Chondrocyte (in vitro differentiated cells): ENCODE measurements at regions not wholly inside any gene's neighbourhood (a gene's known extent, or its start where the extent isn't known, plus 50 kb on each side); places are given as distances from the start of the nearest gene placed in this dataset.

Experiments
- DNase-seq: peaks from one replicate; pipeline ENCODE4 v3.0.0; 2021; ENCODE audit warnings: mixed read lengths, low spot score
- H3K27ac Mint-ChIP-seq: one replicate; pipeline ENCODE4 v1.8.0; 2021; ENCODE audit warnings: mild to moderate bottlenecking, moderate library complexity, mixed read lengths; ENCODE audit not compliant: unreplicated experiment
- H3K27me3 Mint-ChIP-seq: 2 replicates; pipeline ENCODE4 v1.8.0; 2021; ENCODE audit warnings: low read depth, mixed read lengths
- H3K36me3 Mint-ChIP-seq: 2 replicates; pipeline ENCODE4 v1.8.0; 2021; ENCODE audit warnings: low read depth, mixed read lengths
- H3K4me1 Mint-ChIP-seq: 2 replicates; pipeline ENCODE4 v1.8.0; 2021; ENCODE audit warnings: low read depth, mild to moderate bottlenecking, mixed read lengths
- H3K4me3 Mint-ChIP-seq: one replicate; pipeline ENCODE4 v1.8.0; 2021; ENCODE audit warnings: mild to moderate bottlenecking, moderate library complexity, mixed read lengths; ENCODE audit not compliant: unreplicated experiment
- H3K9me3 Mint-ChIP-seq: 2 replicates; pipeline ENCODE4 v1.8.0; 2021; ENCODE audit warnings: low read depth, mixed read lengths
- TF ChIP-seq, protein P1 (sequence below): fragments of 200-600 bp; sonication (generic); IDR thresholded peaks from 2 replicates; pipeline ENCODE4 v1.5.0; 2021; ENCODE audit warnings: antibody characterized with exemption, mild to moderate bottlenecking, moderate library complexity

GRCh38 chr6:23630726-23631635 lies 495.0 kb upstream of the NRSN1 start:
- H3K27ac Mint-ChIP-seq, result no peak overlapping the region
- no peaks in the 10 kb centered on the region for H3K9me3 Mint-ChIP-seq
- H3K27me3 Mint-ChIP-seq, result no peaks in the 10 kb centered on the region
- DNase-seq, result no peak
- TF ChIP-seq, protein P1, sequence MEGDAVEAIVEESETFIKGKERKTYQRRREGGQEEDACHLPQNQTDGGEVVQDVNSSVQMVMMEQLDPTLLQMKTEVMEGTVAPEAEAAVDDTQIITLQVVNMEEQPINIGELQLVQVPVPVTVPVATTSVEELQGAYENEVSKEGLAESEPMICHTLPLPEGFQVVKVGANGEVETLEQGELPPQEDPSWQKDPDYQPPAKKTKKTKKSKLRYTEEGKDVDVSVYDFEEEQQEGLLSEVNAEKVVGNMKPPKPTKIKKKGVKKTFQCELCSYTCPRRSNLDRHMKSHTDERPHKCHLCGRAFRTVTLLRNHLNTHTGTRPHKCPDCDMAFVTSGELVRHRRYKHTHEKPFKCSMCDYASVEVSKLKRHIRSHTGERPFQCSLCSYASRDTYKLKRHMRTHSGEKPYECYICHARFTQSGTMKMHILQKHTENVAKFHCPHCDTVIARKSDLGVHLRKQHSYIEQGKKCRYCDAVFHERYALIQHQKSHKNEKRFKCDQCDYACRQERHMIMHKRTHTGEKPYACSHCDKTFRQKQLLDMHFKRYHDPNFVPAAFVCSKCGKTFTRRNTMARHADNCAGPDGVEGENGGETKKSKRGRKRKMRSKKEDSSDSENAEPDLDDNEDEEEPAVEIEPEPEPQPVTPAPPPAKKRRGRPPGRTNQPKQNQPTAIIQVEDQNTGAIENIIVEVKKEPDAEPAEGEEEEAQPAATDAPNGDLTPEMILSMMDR, result no peak
- no peaks in the 10 kb centered on the region for H3K36me3 Mint-ChIP-seq
- no peak overlapping the region for H3K4me3 Mint-ChIP-seq
- H3K4me1 Mint-ChIP-seq, result no peaks in the 10 kb centered on the region

DNA sequence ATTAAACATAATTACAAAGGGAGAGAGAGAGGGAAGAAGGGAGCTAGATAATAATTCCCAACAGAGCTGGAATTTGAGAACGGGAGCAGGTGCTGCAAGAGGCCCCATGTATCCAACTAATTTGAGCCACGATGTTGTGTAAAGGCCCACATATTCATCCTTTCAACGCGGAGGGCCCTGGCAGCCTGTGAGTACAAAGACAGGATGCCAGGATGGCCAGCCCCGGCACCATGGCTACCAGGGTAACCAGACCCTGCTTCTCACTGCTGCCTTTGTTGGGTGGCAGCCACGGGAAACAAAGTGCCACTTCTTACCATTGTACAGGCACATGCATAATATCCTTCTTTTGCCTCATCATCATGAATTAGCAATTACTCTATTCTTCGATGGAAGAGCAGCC lies 492.0 kb upstream of the NRSN1 start:
- H3K4me1 Mint-ChIP-seq, result no peaks in the 10 kb centered on the region
- TF ChIP-seq, protein P1, result no peak

GRCh38 chr6:23635150-23635549 lies 490.9 kb upstream of the NRSN1 start:
- no peak for DNase-seq
- Mint-ChIP-seq H3K27me3 (no peaks in the 10 kb centered on the region), H3K36me3 (no peaks in the 10 kb centered on the region), H3K27ac (no peak overlapping the region), H3K4me3 (no peak overlapping the region), H3K9me3 (no peaks in the 10 kb centered on the region), H3K4me1 (no peaks in the 10 kb centered on the region)
- TF ChIP-seq, protein P1, result no peak

More for the DNA sequence above, 492.0 kb upstream of the NRSN1 start:
- no peak for DNase-seq
- Mint-ChIP-seq H3K27ac (no peak overlapping the region), H3K4me3 (no peak overlapping the region), H3K9me3 (no peaks in the 10 kb centered on the region), H3K27me3 (no peaks in the 10 kb centered on the region), H3K36me3 (no peaks in the 10 kb centered on the region)

DNA sequence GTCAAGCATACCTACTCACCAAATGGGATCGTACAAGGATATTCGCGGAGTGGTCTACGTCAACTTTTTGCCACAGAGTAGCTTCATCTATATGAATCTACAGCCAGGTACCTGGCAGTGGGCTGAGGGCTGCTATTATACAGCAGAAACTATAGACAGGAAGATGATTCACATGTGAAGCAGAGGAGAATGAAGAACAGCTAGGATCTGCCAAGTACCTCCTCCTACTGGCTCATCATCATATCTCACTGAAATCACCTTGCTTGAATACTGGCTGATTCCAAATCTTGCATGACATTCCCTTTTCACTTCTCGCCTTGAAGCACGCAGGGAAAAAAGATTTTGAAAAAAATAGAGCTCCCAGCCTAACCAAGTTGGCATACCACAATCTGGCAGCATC lies 488.7 kb upstream of the NRSN1 start:
- no peaks in the 10 kb centered on the region for H3K4me1 Mint-ChIP-seq
- H3K4me3 Mint-ChIP-seq, result no peak overlapping the region
- DNase-seq, result no peak
- no peaks in the 10 kb centered on the region for H3K9me3 Mint-ChIP-seq
- no peaks in the 10 kb centered on the region for H3K36me3 Mint-ChIP-seq
- no peaks in the 10 kb centered on the region for H3K27me3 Mint-ChIP-seq
- TF ChIP-seq, protein P1, result no peak
- no peak overlapping the region for H3K27ac Mint-ChIP-seq

GRCh38 chr6:23642849-23643248 lies 483.2 kb upstream of the NRSN1 start:
- H3K4me1 Mint-ChIP-seq, result no peaks in the 10 kb centered on the region
- no peak overlapping the region for H3K4me3 Mint-ChIP-seq
- no peaks in the 10 kb centered on the region for H3K9me3 Mint-ChIP-seq
- TF ChIP-seq, protein P1, result no peak
- DNase-seq, result no peak
- no peaks in the 10 kb centered on the region for H3K36me3 Mint-ChIP-seq
- no peak overlapping the region for H3K27ac Mint-ChIP-seq
- no peaks in the 10 kb centered on the region for H3K27me3 Mint-ChIP-seq
